ENCODE measurements at regions not wholly inside any gene's neighbourhood (a gene's known extent, or its start where the extent isn't known, plus 50 kb on each side); places are given as distances from the start of the nearest gene placed in this dataset.

- TF ChIP-seq FUBP1 (CRISPR knock-in tag; IDR thresholded peaks at IDR 0.05; ENCODE audit: borderline replicate concordance) = no peak
- TF ChIP-seq ATF2 (CRISPR knock-in tag; IDR thresholded peaks at IDR 0.05) = no peak
These were observed 129.2 kb downstream of the HTR1B start (continued) for GRCh38 chr6:77334093-77334492.

- Histone ChIP-seq H3K4me1 (ENCODE audit: insufficient read depth, low read length) (no peaks in the 10 kb centered on the region), H3K4me2 (ENCODE audit: low read depth, low read length) (no peak overlapping the region), H3K79me2 (ENCODE audit: insufficient read depth, low read length) (no peaks in the 10 kb centered on the region), H3K4me3 (replicated peaks in 1 of 3; ENCODE audit: insufficient read depth in 1 of 3, low read depth in 2 of 3, low read length in 3 of 3) (no peak overlapping the region), H3K9me3 (ENCODE audit: low read length) (peaks cover 36% of the 10 kb centered on the region), H2AFZ (ENCODE audit: low read length) (no peak overlapping the region), H3K36me3 (replicated peaks in 1 of 2; ENCODE audit: control insufficient read depth in 1 of 2, insufficient read depth in 2 of 2, low read length in 2 of 2) (no peaks in the 10 kb centered on the region), H3K27me3 (ENCODE audit: control insufficient read depth in 1 of 2, insufficient read depth in 2 of 2, low read length in 2 of 2) (no peaks in the 10 kb centered on the region), H3K27ac (ENCODE audit: extremely low read length, insufficient read depth, low read length) (no peak overlapping the region), H3K9ac (ENCODE audit: insufficient read depth, low read depth, low read length) (no peak overlapping the region), H4K20me1 (ENCODE audit: insufficient read depth, low read length) (no peaks in the 10 kb centered on the region)
- ATAC-seq (no peak), FAIRE-seq (no peak), DNase-seq (ENCODE audit: low spot score) (no peak)
- intact Hi-C loops (cut with micrococcal nuclease; ENCODE audit: unreplicated experiment) = no loop called here
- BruUV-seq (replicated peaks) = no TSS peak
- POLR2A ChIA-PET = no interaction called here
- CTCF ChIA-PET (ENCODE audit: low intra/inter-chr PET ratio, low total read pairs) = no interaction called here
- in situ Hi-C loops (cut with HindIII; ENCODE audit: extremely low pct_ligation_motif_present, low pct_unique_long_range_greater_than_20kb) = no loop called here
- WGBS (ENCODE audit: low lambda C conversion rate) = 33% methylated on average over 12 of the region's 15 CpGs
- TF ChIP-seq TEF (CRISPR knock-in tag; IDR thresholded peaks at IDR 0.05) (no peak), ZNF574 (CRISPR knock-in tag; IDR thresholded peaks at IDR 0.05) (no peak), ZSCAN30 (CRISPR knock-in tag; IDR thresholded peaks at IDR 0.05) (no peak), RXRB (CRISPR knock-in tag; IDR thresholded peaks at IDR 0.05; ENCODE audit: borderline replicate concordance) (no peak), MEF2D (CRISPR knock-in tag; IDR thresholded peaks at IDR 0.05) (no peak), ZMYM4 (CRISPR knock-in tag; IDR thresholded peaks at IDR 0.05) (no peak), IRX3 (CRISPR knock-in tag; IDR thresholded peaks at IDR 0.05; ENCODE audit: borderline replicate concordance, low read depth) (no peak), ZBTB49 (CRISPR knock-in tag; IDR thresholded peaks at IDR 0.05; ENCODE audit: borderline replicate concordance) (no peak), NR2F6 (IDR thresholded peaks at IDR 0.05) (no peak), NR2F6 (CRISPR knock-in tag; IDR thresholded peaks at IDR 0.05) (no peak)
These were observed 130.2 kb downstream of the HTR1B start for GRCh38 chr6:77332915-77333623.

Measured in HepG2 (cell line).